NOMO-1 treated with dmso at 0.1 percent for 144 hours (cell line): ENCODE measurements at regions not wholly inside any gene's neighbourhood (a gene's known extent, or its start where the extent isn't known, plus 50 kb on each side); places are given as distances from the start of the nearest gene placed in this dataset.

ENCODE experiments used
- DNase-seq: peaks from one replicate; lab custom pipeline; 2025; ENCODE audit not compliant: unreplicated experiment; lab: John Stamatoyannopoulos, UW

DNA sequence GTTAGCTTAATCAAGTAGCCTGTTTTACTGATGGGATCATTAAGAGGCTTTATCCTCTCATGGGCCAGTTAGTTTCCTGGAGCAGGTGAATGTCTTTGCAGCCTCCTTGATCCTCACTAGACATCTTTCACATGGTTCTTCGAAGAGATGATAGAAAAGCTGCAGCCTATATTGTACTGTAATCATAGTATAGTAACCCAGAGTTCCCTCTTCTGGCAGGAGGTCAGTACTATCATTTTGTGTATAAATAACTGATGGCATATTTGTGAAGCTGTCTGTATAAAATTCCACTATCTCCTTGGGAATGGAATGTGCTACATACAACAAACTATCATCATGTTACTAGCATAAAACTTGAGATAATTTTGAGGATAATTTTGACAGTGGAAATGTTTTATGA, 123.8 kb upstream of the PRPS1L1 start:
- DNase-seq = no peak

- no peak for DNase-seq
These were observed 125.6 kb upstream of the PRPS1L1 start for GRCh38 chr7:18153183-18153748.

- no peak for DNase-seq
These were observed 127.1 kb upstream of the PRPS1L1 start for GRCh38 chr7:18154726-18155125.

DNA sequence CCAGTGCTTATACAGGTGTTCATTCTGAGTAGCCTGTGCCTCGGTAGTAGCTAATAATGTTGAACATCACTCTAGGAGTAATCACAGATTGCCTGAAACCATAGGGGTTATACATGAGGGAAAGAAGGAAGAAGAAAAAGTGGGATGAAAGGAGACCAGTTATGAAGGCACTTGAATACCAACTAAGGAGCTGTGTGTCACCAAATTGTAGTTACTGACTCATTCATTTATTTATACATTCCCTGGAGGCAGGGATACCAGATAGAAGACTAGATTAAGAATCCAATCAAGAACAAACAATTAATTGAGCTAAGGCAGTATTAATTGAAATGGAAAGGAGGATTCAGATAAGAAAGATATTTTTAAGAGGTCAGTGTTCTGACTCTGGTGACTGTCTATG, 129.6 kb upstream of the PRPS1L1 start:
- no peak for DNase-seq

DNA sequence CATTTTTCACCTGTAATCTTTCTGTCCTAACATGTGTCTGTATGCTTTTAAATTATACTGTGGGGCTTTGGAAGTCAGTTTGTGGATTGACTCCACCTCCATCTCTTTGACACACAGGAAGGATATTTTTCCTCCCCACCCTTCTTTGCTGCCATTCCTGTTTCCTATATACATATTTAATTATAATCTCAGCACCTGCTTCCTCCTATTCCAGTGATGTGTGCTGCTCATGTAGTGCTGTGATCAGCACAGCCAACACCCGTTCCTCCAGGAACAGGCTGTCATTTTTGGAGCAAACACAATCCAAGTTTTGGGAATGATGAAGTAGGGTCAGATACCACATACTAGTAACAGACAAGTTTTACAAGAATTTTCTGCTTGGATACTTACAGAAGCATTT, 135.0 kb upstream of the PRPS1L1 start:
- DNase-seq = no peak

- no peak for DNase-seq
These were observed 135.4 kb upstream of the PRPS1L1 start for GRCh38 chr7:18163091-18163490.

DNA sequence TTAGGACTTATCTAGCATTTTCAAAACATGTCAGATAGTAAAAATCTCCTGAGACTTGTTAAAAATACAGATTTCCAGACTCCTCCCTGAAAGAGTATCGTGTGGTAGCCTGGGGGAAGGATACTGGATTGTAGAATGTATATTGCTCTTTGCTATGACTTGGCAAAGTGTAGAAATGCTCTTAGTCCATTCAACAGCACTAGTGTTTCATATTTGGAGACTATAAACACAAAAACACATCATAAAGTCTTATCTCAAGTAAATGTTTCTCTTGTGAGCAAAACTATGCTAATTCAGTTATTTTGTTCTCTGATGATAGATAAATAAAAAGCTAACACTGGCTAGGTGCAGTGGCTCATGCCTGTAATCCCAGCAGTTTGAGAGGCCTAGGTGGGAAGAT, 137.5 kb upstream of the PRPS1L1 start:
- DNase-seq = no peak

DNA sequence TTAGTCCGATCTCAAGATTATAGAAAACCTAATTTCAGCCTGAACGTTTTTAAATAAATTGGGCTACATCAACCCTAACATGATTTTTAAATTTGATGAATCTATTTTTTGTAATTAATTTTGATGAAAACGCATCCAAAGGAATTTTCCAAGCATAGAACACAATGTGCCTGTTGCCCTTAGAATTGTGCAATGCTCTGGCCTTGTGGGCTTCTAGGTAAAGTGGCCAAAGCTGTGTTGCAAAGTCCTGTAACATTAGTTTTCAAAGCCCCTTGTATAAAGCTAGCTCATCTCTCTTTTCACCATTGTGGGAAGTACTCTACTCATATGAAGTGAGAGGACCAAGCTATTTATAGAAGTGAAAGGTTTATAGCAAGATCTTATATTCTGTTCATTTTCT, 138.4 kb upstream of the PRPS1L1 start:
- DNase-seq = no peak

- no peak for DNase-seq
These were observed 140.2 kb upstream of the PRPS1L1 start for GRCh38 chr7:18167815-18168214.

DNA sequence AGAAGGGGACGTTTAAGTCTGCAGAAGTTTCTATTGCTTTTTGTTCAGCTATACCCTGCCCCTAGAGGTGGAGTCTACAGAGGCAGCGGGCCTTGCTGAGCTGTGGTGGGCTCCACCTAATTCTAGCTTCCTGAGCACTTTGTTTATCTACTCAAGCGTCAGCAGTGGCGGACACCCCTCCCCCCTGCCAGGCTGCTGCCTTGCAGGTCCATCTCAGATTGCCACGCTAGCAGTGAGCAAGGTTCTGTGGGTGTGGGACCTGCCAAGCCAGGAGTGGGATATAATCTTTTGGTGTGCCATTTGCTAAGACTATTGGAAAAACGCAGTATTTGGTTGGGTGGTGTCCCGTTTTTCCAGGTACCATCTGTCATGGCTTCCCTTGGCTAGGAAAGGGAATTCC, 147.3 kb upstream of the PRPS1L1 start:
- DNase-seq = no peak

GRCh38 chr7:18175801-18176450, 148.3 kb upstream of the PRPS1L1 start:
- no peak for DNase-seq

GRCh38 chr7:18177129-18177814, 149.6 kb upstream of the PRPS1L1 start:
- DNase-seq = no peak

GRCh38 chr7:18177815-18178660, 150.4 kb upstream of the PRPS1L1 start:
- peak; percentile 83 for DNase-seq

DNA sequence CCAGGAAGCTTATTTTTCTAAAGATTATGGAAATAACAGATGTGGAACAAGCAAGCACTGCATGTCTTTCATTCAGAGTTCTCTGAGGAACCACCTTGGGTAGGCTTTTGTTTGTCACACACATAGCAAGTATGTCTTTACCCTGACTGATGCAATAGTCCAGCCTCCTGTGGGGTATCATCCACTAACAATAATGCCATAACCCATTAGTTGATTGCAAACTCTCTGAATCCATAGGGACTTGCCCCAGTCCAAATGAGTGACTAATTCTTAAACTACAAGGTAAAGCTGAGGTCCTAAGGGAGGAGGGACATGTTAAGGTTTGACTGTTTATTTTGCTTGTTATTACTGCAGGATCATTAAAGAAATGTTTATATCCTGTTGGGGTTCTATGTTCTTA, 151.4 kb upstream of the PRPS1L1 start:
- DNase-seq = no peak

DNA sequence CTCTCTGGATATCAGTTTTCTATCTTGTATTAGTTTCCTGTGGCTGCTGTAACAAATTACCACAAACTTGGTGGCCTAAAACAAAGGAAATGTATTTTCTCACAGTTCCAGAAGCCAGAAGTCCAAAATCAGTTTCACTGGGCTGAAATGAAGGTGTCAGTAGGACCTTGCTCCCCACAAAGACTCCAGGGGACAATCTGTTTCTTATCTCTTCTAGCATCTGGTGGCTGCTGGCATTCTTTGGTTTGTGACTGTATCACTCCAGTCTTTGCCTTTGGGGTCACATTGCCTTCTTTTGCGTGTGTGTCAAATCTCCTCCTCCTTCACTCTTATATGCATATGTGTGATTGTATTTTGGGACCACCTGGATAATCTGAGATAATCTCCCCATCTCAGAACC, 153.0 kb upstream of the PRPS1L1 start:
- no peak for DNase-seq

- DNase-seq = no peak
These were observed 162.0 kb upstream of the PRPS1L1 start for GRCh38 chr7:18189500-18190126.

- peak; percentile 17 for DNase-seq
These were observed 163.7 kb upstream of the PRPS1L1 start for GRCh38 chr7:18191341-18191740.

DNA sequence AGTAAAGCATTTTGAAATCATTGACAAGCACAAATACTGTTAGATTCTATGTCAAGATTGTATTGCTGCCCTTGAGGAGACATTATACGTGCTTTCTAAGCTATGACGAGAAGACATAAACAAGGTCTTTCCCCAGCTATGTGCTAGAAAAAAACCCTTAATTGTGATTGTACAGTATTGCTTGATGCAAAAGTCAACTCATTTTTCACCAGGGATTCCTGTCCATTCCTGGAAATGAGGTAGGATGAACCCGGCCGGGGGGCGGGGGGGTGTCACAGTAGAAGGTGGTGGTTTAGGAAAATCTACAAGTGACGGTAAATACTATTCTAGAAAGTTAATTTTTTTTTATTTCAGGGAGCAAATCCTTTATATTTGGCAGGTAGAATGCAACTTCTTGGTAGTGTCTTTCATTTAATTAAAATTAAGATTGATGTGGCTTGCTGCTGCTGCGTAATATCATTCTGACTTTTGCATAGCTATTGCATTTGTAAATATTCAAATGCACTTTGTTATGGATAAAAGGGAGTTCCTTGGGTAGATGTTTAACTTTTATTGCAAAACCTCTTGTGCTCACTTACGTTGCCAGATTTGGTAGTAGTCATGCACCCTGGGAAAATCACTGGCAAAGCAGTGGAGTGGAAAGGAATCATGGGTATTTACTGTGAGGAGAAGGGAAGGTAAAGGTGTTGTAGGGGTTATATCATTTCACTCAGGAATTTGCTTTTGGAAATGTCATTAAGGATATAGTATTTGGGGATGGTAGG, 164.4 kb upstream of the PRPS1L1 start:
- DNase-seq = no peak

GRCh38 chr7:18194616-18195015, 167.0 kb upstream of the PRPS1L1 start:
- no peak for DNase-seq

DNA sequence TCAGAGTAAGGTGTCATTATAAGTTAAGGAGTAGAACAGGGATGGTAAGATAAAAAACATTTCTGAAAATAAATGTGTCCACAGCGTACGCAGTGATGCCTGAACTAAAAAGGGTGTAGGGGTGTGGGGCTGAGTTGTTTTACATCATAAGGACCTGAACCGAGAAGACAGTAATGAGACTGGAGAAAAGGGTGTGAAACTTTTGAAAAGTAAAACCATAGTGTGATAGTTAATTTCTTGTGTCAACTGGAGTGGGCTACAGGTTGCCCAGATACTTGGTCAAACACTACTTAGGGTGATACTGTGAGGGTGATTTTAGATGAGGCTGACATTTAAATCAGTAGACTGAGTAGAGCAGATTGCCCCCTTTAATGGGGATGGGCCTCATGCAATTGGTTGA, 169.0 kb upstream of the PRPS1L1 start:
- no peak for DNase-seq

DNA sequence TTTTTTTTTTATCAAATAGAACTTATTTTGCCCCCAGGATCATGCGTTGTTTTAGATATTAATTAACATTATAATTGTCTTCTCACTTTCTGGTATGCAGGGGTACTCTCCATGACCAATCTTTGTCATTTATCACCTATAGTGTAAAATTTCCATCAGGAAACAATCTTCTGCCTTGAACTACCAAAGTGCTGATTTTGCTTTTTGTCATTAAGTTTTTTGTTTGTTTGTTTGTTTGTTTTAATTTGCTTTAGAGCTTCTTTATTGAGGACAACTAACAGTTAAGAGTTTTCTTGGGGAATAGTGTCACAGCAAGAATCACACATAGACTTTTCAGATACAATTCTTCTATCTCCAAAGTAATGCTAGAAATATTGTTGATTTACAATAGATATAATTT, 171.2 kb upstream of the PRPS1L1 start:
- no peak for DNase-seq
